Hepatic stellate cell (primary cell): ENCODE measurements at regions not wholly inside any gene's neighbourhood (a gene's known extent, or its start where the extent isn't known, plus 50 kb on each side); places are given as distances from the start of the nearest gene placed in this dataset.

Experiments used
- DNase-seq: peaks from one replicate; pipeline ENCODE4 v3.0.0; 2011; ENCODE audit warnings: low spot score

GRCh38 chr11:8799273-8799672, 111.7 kb upstream of the AKIP1 start:
- no peak for DNase-seq

GRCh38 chr11:8800520-8801110, 110.4 kb upstream of the AKIP1 start:
- no peak for DNase-seq

GRCh38 chr11:8801121-8801520, 109.9 kb upstream of the AKIP1 start:
- no peak for DNase-seq

- no peak for DNase-seq
Observed at GRCh38 chr11:8802251-8802650, 108.7 kb upstream of the AKIP1 start.

DNA sequence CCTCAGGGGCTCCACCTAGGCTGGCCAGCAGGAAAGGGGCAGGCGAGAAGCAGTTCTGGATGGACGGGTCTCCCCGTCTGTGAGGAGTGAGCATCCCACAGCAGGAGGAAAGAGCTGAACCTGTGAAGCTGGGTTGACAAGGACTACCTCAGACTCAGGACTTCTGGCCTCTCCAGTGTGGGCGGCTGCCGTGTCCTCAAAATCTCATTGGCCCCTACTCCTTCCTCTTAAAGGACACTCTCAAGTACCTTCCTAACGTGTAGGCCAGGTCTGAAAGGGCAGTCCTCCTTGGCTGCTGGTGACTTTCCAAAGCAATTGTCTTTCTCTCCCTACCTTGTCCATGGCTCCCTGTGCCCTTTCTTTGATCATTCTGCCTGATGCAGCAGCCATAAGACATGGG, 107.0 kb upstream of the AKIP1 start:
- no peak for DNase-seq

- no peak for DNase-seq
Observed at GRCh38 chr11:8805296-8805695, 105.7 kb upstream of the AKIP1 start.

- DNase-seq, result no peak
Observed at GRCh38 chr11:8806974-8807373, 104.0 kb upstream of the AKIP1 start.

DNA sequence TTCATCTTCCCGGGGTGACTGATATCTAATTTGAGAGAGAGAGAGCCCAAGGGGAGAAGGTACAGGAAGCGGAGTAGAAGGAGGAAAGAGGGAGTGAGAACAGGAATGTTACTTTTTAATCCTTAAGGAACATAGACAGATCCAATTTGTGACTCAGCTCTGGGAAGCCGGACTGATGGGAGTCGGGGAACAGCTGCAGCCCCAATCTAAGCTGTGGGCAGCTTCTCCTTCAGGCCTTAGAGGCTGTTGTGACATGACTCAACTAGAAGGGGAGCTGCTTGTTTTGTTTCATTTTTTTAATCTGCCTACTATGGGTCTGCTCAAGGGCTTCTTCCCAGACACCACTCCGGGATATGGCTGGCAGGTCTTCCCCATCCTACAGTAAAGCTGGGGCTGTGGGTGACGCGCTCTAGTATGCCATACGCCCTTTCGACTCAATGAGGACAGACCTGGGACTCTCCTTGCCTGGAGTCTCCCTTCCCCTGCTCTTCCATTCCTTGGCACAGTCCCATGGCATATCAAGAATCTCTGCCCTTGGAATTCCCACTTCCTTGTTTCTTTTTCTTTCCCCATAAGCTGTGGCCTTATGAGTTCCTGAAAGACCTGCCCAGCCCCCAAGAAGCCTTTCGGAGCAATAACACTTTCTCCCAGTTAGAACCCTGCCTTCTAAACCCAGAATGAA, 103.3 kb upstream of the AKIP1 start:
- DNase-seq, result peak; percentile 85

- no peak for DNase-seq
Observed at GRCh38 chr11:8808226-8808585, 102.8 kb upstream of the AKIP1 start.

DNA sequence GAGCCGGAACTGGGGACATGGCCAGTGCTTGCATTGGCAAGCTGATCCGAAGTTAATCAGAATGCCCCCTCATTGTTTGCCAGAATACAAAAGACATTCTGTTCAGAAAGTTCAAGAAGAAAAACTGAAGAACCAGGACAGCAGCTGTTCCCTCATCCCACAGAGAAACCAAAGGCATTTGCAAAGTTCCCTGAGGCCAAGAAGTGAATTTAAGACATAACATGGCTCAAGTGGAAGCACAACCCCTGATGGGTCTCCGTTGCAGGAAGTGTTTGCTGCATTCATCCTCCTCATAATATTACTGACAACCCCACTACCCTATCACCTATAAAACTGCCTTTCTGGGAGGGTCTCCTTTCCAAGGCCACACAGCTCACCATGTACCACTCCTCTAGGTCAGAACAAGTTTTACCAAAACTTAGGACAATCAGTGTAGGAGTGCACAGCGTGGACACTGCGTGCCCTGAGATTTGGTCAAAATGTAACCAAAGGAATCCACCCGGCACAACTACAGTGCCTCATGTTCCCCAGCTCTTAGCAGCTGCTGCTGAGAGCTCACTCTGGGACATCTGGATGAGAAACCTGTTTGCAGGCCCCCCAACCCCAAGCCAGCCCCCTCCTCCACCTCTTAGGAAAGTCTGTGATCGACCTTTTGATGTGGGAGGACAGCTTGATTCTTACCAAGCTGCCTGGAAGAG, 101.6 kb upstream of the AKIP1 start:
- no peak for DNase-seq

DNA sequence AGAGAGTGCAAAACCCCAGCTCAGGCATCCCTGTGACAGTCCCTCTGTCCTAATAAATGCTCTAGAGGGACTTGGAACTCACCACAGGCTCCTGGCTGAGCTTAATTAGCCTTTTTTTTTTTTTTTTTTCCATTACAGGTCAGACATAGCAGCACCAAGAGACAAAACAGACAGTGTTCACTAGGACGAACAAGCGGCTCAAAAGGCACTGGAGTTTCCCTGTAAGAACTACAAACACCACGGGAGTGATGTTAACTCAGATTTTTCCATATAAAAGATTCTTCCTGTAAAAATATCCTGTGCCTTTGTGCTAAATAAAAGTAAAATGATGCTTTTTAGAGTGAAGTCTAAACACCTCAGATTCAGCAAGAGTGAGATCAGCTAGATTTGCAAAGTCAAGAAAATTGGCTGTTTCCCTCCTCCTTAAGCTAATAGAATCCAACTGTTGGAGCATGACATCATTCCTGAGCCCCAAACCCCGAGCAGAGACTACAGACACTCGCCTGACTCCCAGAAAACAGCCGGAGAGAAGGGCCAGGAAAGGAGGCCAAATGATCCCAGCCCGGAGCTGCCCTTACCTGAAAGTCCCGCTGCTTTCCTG, 101.0 kb upstream of the AKIP1 start:
- DNase-seq, result no peak

- DNase-seq, result peak; percentile 74
Observed at GRCh38 chr11:8810540-8811301, 100.3 kb upstream of the AKIP1 start.

DNA sequence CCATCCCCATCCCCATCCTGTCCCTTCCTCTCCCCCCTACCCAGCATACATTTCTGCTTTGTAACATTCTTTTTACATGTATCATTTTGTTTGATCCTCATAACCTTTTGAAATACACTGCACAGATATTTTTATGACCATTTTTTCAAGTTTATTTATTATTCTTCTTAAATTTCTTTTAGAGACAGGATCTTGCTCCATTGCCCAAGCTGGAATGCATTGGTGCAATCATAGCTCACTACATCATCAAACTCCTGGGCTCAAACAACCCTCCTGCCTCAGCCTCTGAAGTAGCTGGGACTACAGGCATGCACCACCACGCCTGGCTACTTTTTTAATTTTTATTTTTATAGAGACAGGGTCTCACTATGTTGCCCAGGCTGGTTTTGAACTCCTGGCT, 99.4 kb upstream of the AKIP1 start:
- peak; percentile 32 for DNase-seq

- DNase-seq, result no peak
Observed at GRCh38 chr11:8812438-8812837, 98.6 kb upstream of the AKIP1 start.

DNA sequence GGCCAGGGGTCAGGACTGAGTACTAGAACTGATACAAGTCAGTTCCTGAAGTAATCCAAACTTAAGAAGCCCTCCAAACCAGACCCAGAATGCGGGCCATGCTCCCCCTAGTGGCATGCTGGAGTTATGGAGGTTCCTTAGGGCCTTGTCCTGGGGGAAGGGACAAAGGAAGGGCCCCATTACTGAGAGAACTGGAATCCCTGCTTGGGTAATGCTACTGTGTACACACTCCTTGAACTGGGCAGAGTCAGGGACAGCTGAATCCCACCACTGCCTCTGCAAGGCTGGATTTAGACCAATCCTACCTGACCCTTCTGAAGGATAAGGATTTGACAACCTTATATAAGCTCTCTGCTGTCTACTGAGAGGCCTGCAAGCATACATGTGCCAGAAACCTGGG, 97.3 kb upstream of the AKIP1 start:
- peak; percentile 84 for DNase-seq

DNA sequence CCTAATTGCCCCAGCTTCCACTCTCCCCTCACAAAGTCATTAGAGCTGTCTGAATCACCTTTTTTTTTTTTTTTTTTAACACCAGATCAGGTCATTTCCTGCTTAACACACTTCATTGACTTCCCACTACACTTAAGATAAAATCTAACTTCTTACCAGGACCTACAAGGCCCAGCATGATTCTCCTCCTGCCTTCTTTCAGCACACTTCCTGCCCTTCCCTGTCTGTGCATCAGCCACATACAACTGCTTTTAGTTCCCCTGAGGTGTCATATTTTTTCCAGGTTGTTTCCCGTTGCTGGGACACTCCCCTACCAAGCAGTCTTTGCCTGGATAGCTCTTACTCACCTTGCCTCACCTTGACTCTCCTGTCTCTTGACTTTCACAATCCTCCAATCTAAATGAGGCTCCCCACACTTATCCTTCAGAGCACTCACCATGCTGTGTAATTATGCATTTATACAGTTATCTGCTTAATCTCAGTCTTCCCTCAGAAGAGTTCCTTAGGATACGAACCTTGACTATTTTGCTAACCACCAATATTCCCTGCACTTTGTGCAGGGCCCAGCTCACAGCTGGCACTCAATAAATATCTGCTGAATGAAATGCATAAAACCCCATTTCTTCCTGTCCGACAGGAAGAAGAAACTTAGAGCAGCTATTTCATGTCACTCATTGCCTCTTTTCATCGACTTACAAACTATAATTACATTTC, 96.6 kb upstream of the AKIP1 start:
- no peak for DNase-seq

GRCh38 chr11:8814923-8815240, 96.1 kb upstream of the AKIP1 start:
- peak; percentile 37 for DNase-seq

- DNase-seq, result no peak
Observed at GRCh38 chr11:8818421-8818820, 92.6 kb upstream of the AKIP1 start.

- DNase-seq, result no peak
Observed at GRCh38 chr11:8820401-8820800, 90.6 kb upstream of the AKIP1 start.

GRCh38 chr11:8822469-8822868, 88.5 kb upstream of the AKIP1 start:
- DNase-seq, result no peak

DNA sequence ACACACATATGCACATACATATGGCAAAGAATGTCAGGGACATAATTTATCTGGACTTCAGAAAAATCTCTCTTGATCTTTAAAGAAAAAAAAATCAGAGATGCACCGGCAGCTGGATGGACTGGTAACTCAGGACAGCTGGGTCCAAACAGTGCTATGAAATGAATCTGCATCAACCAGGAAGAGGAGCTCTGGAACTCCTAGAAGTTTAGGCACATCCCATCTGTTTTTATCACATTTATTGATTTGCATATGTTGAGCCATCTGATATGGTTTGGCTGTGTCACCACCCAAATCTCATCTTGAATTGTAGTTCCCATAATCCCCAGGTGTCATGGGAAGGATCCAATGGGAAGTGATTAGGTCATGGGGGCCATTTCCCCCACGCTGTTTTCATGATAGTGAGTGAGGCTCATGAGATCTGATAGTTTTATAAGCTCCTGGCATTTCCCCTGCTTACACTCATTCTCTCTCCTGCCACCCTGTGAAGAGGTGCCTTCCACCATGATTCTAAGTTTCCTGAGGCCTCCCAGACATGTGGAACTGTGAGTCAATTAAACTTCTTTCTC, 87.7 kb upstream of the AKIP1 start:
- no peak for DNase-seq
